Activated CD4-positive, alpha-beta T cell treated with anti-CD3 and anti-CD28 coated beads, Interleukin-2, amount 10 ng/mL, durations not matched to agents 24 days and 14 days (primary cell): ENCODE measurements at regions not wholly inside any gene's neighbourhood (a gene's known extent, or its start where the extent isn't known, plus 50 kb on each side); places are given as distances from the start of the nearest gene placed in this dataset.
"Not testable (repeated sequence)": the region's sequence is repeated elsewhere in the genome, so short reads cannot be mapped to it uniquely, and the experiment has no call there.

Experiments used
- DNase-seq: peaks from one replicate; pipeline ENCODE4 v3.0.0; 2022
- H3K27ac Mint-ChIP-seq: one replicate; pipeline ENCODE4 v1.8.0; 2022; ENCODE audit warnings: mild to moderate bottlenecking, mixed read lengths
- H3K27me3 Mint-ChIP-seq: one replicate; pipeline ENCODE4 v1.8.0; 2022; ENCODE audit warnings: mixed read lengths
- H3K36me3 Mint-ChIP-seq: one replicate; pipeline ENCODE4 v1.8.0; 2022; ENCODE audit warnings: low read depth, mild to moderate bottlenecking, mixed read lengths
- H3K4me1 Mint-ChIP-seq: one replicate; pipeline ENCODE4 v1.8.0; 2021; ENCODE audit warnings: mixed read lengths
- H3K4me3 Mint-ChIP-seq: one replicate; pipeline ENCODE4 v1.8.0; 2022; ENCODE audit warnings: mild to moderate bottlenecking, moderate library complexity, mixed read lengths
- H3K9me3 Mint-ChIP-seq: one replicate; pipeline ENCODE4 v1.8.0; 2021; ENCODE audit warnings: mixed read lengths
- intact Hi-C: fragments of 100-400 bp; cut with micrococcal nuclease; formaldehyde crosslinking; loops from one replicate; pipeline ENCODE4 v1.15.1; 2023

GRCh38 chr13:85148009-85148408 is 651.2 kb downstream of the SLITRK6 start:
- no peaks in the 10 kb centered on the region for H3K36me3 Mint-ChIP-seq
- H3K27ac Mint-ChIP-seq, result no peak overlapping the region
- intact Hi-C loops, result no loop called here
- H3K27me3 Mint-ChIP-seq, result no peaks in the 10 kb centered on the region
- no peak overlapping the region for H3K4me3 Mint-ChIP-seq
- H3K9me3 Mint-ChIP-seq, result no peaks in the 10 kb centered on the region
- DNase-seq, result no peak
- no peaks in the 10 kb centered on the region for H3K4me1 Mint-ChIP-seq

GRCh38 chr13:85142351-85142927 is 656.8 kb downstream of the SLITRK6 start:
- no peaks in the 10 kb centered on the region for H3K4me1 Mint-ChIP-seq
- no peak overlapping the region for H3K27ac Mint-ChIP-seq
- no peak for DNase-seq
- no peaks in the 10 kb centered on the region for H3K36me3 Mint-ChIP-seq
- no peaks in the 10 kb centered on the region for H3K27me3 Mint-ChIP-seq
- no peaks in the 10 kb centered on the region for H3K9me3 Mint-ChIP-seq
- H3K4me3 Mint-ChIP-seq, result no peak overlapping the region
- intact Hi-C loops, result no loop called here

- DNase-seq, result no peak
- Mint-ChIP-seq H3K36me3 (no peaks in the 10 kb centered on the region), H3K4me1 (no peaks in the 10 kb centered on the region), H3K27ac (no peak overlapping the region), H3K27me3 (no peaks in the 10 kb centered on the region), H3K9me3 (no peaks in the 10 kb centered on the region), H3K4me3 (no peak overlapping the region)
- intact Hi-C loops, result no loop called here
These were observed 657.8 kb downstream of the SLITRK6 start for GRCh38 chr13:85141401-85141800.

GRCh38 chr13:85140192-85140591 is 659.0 kb downstream of the SLITRK6 start:
- no peaks in the 10 kb centered on the region for H3K27me3 Mint-ChIP-seq
- H3K9me3 Mint-ChIP-seq, result no peaks in the 10 kb centered on the region
- H3K36me3 Mint-ChIP-seq, result no peaks in the 10 kb centered on the region
- no peak for DNase-seq
- no peak overlapping the region for H3K27ac Mint-ChIP-seq
- no peaks in the 10 kb centered on the region for H3K4me1 Mint-ChIP-seq
- no peak overlapping the region for H3K4me3 Mint-ChIP-seq
- intact Hi-C loops, result no loop called here

GRCh38 chr13:85137516-85137915 is 661.7 kb downstream of the SLITRK6 start:
- H3K36me3 Mint-ChIP-seq, result no peaks in the 10 kb centered on the region
- no peak overlapping the region for H3K27ac Mint-ChIP-seq
- no peaks in the 10 kb centered on the region for H3K4me1 Mint-ChIP-seq
- intact Hi-C loops, result no loop called here
- peaks cover 1% of the 10 kb centered on the region for H3K9me3 Mint-ChIP-seq
- DNase-seq, result no peak
- no peaks in the 10 kb centered on the region for H3K27me3 Mint-ChIP-seq
- H3K4me3 Mint-ChIP-seq, result no peak overlapping the region

- no peaks in the 10 kb centered on the region for H3K36me3 Mint-ChIP-seq
- H3K27ac Mint-ChIP-seq, result no peak overlapping the region
- H3K9me3 Mint-ChIP-seq, result peaks cover 5% of the 10 kb centered on the region
- no peaks in the 10 kb centered on the region for H3K4me1 Mint-ChIP-seq
- no peak for DNase-seq
- H3K27me3 Mint-ChIP-seq, result no peaks in the 10 kb centered on the region
- no peak overlapping the region for H3K4me3 Mint-ChIP-seq
- intact Hi-C loops, result no loop called here
These were observed 666.2 kb downstream of the SLITRK6 start for GRCh38 chr13:85132986-85133385.

GRCh38 chr13:85123501-85123900 is 675.7 kb downstream of the SLITRK6 start:
- H3K4me1 Mint-ChIP-seq, H3K27me3 Mint-ChIP-seq, H3K9me3 Mint-ChIP-seq, intact Hi-C loops, H3K27ac Mint-ChIP-seq, H3K36me3 Mint-ChIP-seq, DNase-seq, H3K4me3 Mint-ChIP-seq: not testable (repeated sequence)

- intact Hi-C loops, result no loop called here
- H3K4me1 Mint-ChIP-seq, result no peaks in the 10 kb centered on the region
These were observed 690.9 kb downstream of the SLITRK6 start for GRCh38 chr13:85108356-85108755.

GRCh38 chr13:85099245-85099644 is 700.0 kb downstream of the SLITRK6 start:
- Mint-ChIP-seq H3K9me3 (no peaks in the 10 kb centered on the region), H3K36me3 (no peaks in the 10 kb centered on the region), H3K27ac (no peak overlapping the region), H3K4me1 (no peaks in the 10 kb centered on the region), H3K27me3 (no peaks in the 10 kb centered on the region), H3K4me3 (no peak overlapping the region)
- intact Hi-C loops, result no loop called here
- no peak for DNase-seq

More at GRCh38 chr13:85108356-85108755, 690.9 kb downstream of the SLITRK6 start:
- H3K9me3 Mint-ChIP-seq, result no peaks in the 10 kb centered on the region
- no peak overlapping the region for H3K4me3 Mint-ChIP-seq
- no peak for DNase-seq
- H3K27ac Mint-ChIP-seq, result no peak overlapping the region
- no peaks in the 10 kb centered on the region for H3K36me3 Mint-ChIP-seq
- no peaks in the 10 kb centered on the region for H3K27me3 Mint-ChIP-seq

- H3K27me3 Mint-ChIP-seq, result no peaks in the 10 kb centered on the region
- intact Hi-C loops, result no loop called here
These were observed 703.6 kb downstream of the SLITRK6 start for GRCh38 chr13:85095418-85096272.

GRCh38 chr13:85093808-85094207 is 705.4 kb downstream of the SLITRK6 start:
- Mint-ChIP-seq H3K4me1 (no peaks in the 10 kb centered on the region), H3K27ac (no peak overlapping the region)

More at GRCh38 chr13:85095418-85096272, 703.6 kb downstream of the SLITRK6 start:
- Mint-ChIP-seq H3K36me3 (no peaks in the 10 kb centered on the region), H3K27ac (no peak overlapping the region), H3K4me3 (no peak overlapping the region), H3K4me1 (no peaks in the 10 kb centered on the region), H3K9me3 (no peaks in the 10 kb centered on the region)
- no peak for DNase-seq

GRCh38 chr13:85091631-85092234 is 707.5 kb downstream of the SLITRK6 start:
- H3K4me1 Mint-ChIP-seq, result no peaks in the 10 kb centered on the region
- no peak overlapping the region for H3K27ac Mint-ChIP-seq
- H3K36me3 Mint-ChIP-seq, result no peaks in the 10 kb centered on the region
- H3K9me3 Mint-ChIP-seq, result no peaks in the 10 kb centered on the region
- H3K27me3 Mint-ChIP-seq, result no peaks in the 10 kb centered on the region
- no peak for DNase-seq
- intact Hi-C loops, result no loop called here
- no peak overlapping the region for H3K4me3 Mint-ChIP-seq

More at GRCh38 chr13:85093808-85094207, 705.4 kb downstream of the SLITRK6 start:
- DNase-seq, result no peak
- H3K4me3 Mint-ChIP-seq, result no peak overlapping the region
- intact Hi-C loops, result no loop called here
- no peaks in the 10 kb centered on the region for H3K9me3 Mint-ChIP-seq
- H3K27me3 Mint-ChIP-seq, result no peaks in the 10 kb centered on the region
- H3K36me3 Mint-ChIP-seq, result no peaks in the 10 kb centered on the region

GRCh38 chr13:85089186-85089585 is 710.0 kb downstream of the SLITRK6 start:
- no peaks in the 10 kb centered on the region for H3K27me3 Mint-ChIP-seq
- H3K36me3 Mint-ChIP-seq, result no peaks in the 10 kb centered on the region
- no peak for DNase-seq
- H3K4me3 Mint-ChIP-seq, result no peak overlapping the region
- H3K27ac Mint-ChIP-seq, result no peak overlapping the region
- no peaks in the 10 kb centered on the region for H3K4me1 Mint-ChIP-seq
- no peaks in the 10 kb centered on the region for H3K9me3 Mint-ChIP-seq
- intact Hi-C loops, result no loop called here

- Mint-ChIP-seq H3K4me3 (no peak overlapping the region), H3K4me1 (no peaks in the 10 kb centered on the region), H3K9me3 (no peaks in the 10 kb centered on the region), H3K27ac (no peak overlapping the region), H3K36me3 (no peaks in the 10 kb centered on the region), H3K27me3 (no peaks in the 10 kb centered on the region)
- intact Hi-C loops, result no loop called here
- no peak for DNase-seq
These were observed 718.5 kb downstream of the SLITRK6 start for GRCh38 chr13:85080691-85081090.
